H9 (cell line): ENCODE measurements at regions not wholly inside any gene's neighbourhood (a gene's known extent, or its start where the extent isn't known, plus 50 kb on each side); places are given as distances from the start of the nearest gene placed in this dataset.

Source experiments
- DNase-seq: peaks from one replicate; pipeline ENCODE4 v3.0.0-alpha.2; 2017
- H2AFZ ChIP-seq: one replicate; pipeline ENCODE4 v1.6.1; 2013; ENCODE audit warnings: mild to moderate bottlenecking, low read length, control low read depth, moderate library complexity
- H2AK5ac ChIP-seq: 2 replicates; pipeline ENCODE4 v1.6.1; 2013; ENCODE audit warnings: low read length, control low read depth, mixed read lengths; ENCODE audit not compliant: insufficient read length
- H2BK120ac ChIP-seq: one replicate; pipeline ENCODE4 v1.6.1; 2013; ENCODE audit warnings: low read depth, mild to moderate bottlenecking, low read length, control low read depth, inconsistent platforms; ENCODE audit not compliant: poor library complexity, severe bottlenecking
- H2BK12ac ChIP-seq: 2 replicates; pipeline ENCODE4 v1.6.1; 2013; ENCODE audit warnings: low read length, control low read depth, mixed read lengths, low read depth; ENCODE audit not compliant: insufficient read length
- H2BK15ac ChIP-seq: 2 replicates; pipeline ENCODE4 v1.6.1; 2013; ENCODE audit warnings: low read depth, low read length, control low read depth
- H2BK20ac ChIP-seq: one replicate; pipeline ENCODE4 v1.6.1; 2013; ENCODE audit warnings: low read depth, mild to moderate bottlenecking, low read length, control low read depth, inconsistent platforms; ENCODE audit not compliant: poor library complexity, severe bottlenecking
- H2BK5ac ChIP-seq: 2 replicates; pipeline ENCODE4 v1.6.1; 2013; ENCODE audit warnings: low read length, control low read depth, mixed read lengths; ENCODE audit not compliant: insufficient read length
- H3K14ac ChIP-seq: 2 replicates; pipeline ENCODE4 v1.6.1; 2013; ENCODE audit warnings: low read length, control low read depth; ENCODE audit not compliant: insufficient read depth
- H3K18ac ChIP-seq: 2 replicates; pipeline ENCODE4 v1.6.1; 2013; ENCODE audit warnings: low read depth, mild to moderate bottlenecking, mixed read lengths, low read length, control low read depth; ENCODE audit not compliant: insufficient read length
- H3K23ac ChIP-seq: 2 replicates; pipeline ENCODE4 v1.6.1; 2013; ENCODE audit warnings: low read length, control low read depth, mixed read lengths, low read depth; ENCODE audit not compliant: insufficient read length
- H3K23me2 ChIP-seq: 2 replicates; pipeline ENCODE4 v1.6.1; 2013; ENCODE audit warnings: low read depth, mild to moderate bottlenecking, mixed read lengths, low read length, control low read depth; ENCODE audit not compliant: insufficient read length, poor library complexity, severe bottlenecking
- H3K27ac ChIP-seq: 2 replicates; pipeline ENCODE4 v1.5.1; 2013; ENCODE audit warnings: low read length, control low read depth, mixed read lengths, low read depth; ENCODE audit not compliant: insufficient read length
- H3K27me3 ChIP-seq: 2 replicates; pipeline ENCODE4 v1.6.1; 2013; ENCODE audit warnings: low read length, control low read depth, inconsistent platforms; ENCODE audit not compliant: insufficient read depth
- H3K4ac ChIP-seq: 2 replicates; pipeline ENCODE4 v1.6.1; 2013; ENCODE audit warnings: low read depth, mild to moderate bottlenecking, control low read depth, inconsistent platforms, low read length, moderate library complexity
- H3K4me1 ChIP-seq: 2 replicates; pipeline ENCODE4 v1.6.1; 2013; ENCODE audit warnings: low read length, control low read depth, inconsistent platforms; ENCODE audit not compliant: insufficient read depth
- H3K4me2 ChIP-seq: 2 replicates; pipeline ENCODE4 v1.6.1; 2013; ENCODE audit warnings: low read length, control low read depth, mixed read lengths; ENCODE audit not compliant: insufficient read length, insufficient read depth
- H3K56ac ChIP-seq: 2 replicates; pipeline ENCODE4 v1.6.1; 2013; ENCODE audit warnings: low read depth, mild to moderate bottlenecking, mixed read lengths, low read length, control low read depth; ENCODE audit not compliant: insufficient read length
- H3K79me1 ChIP-seq: 2 replicates; pipeline ENCODE4 v1.6.1; 2013; ENCODE audit warnings: low read depth, mild to moderate bottlenecking, moderate library complexity, low read length, control low read depth, inconsistent platforms; ENCODE audit not compliant: insufficient read depth, poor library complexity, severe bottlenecking
- H3K79me2 ChIP-seq: 2 replicates; pipeline ENCODE4 v1.6.1; 2013; ENCODE audit warnings: low read length, control low read depth, inconsistent platforms; ENCODE audit not compliant: insufficient read depth
- H3K9ac ChIP-seq: 2 replicates; pipeline ENCODE4 v1.6.1; 2013; ENCODE audit warnings: low read length, control low read depth, mixed read lengths; ENCODE audit not compliant: insufficient read length; ENCODE audit errors: extremely low read depth
- H3K9me3 ChIP-seq: one replicate; pipeline ENCODE4 v1.6.1; 2013; ENCODE audit warnings: low read depth, low read length, inconsistent platforms; ENCODE audit not compliant: control insufficient read depth
- H3T11ph ChIP-seq: one replicate; pipeline ENCODE4 v1.6.1; 2013; ENCODE audit warnings: mild to moderate bottlenecking, low read length, control low read depth, inconsistent platforms
- H4K20me1 ChIP-seq: one replicate; pipeline ENCODE4 v1.6.1; 2013; ENCODE audit not compliant: control insufficient read depth, insufficient read length, insufficient read depth
- H4K5ac ChIP-seq: 2 replicates; pipeline ENCODE4 v1.6.1; 2013; ENCODE audit warnings: low read depth, mild to moderate bottlenecking, mixed read lengths, low read length, control low read depth; ENCODE audit not compliant: insufficient read length
- H4K8ac ChIP-seq: replicated peaks from 2 replicates; pipeline ENCODE4 v1.6.1; 2013; ENCODE audit warnings: low read length, control low read depth, mixed read lengths, low read depth; ENCODE audit not compliant: insufficient read length
- H4K91ac ChIP-seq: 2 replicates; pipeline ENCODE4 v1.6.1; 2013; ENCODE audit warnings: low read depth, mild to moderate bottlenecking, moderate library complexity, mixed read lengths, low read length, control low read depth; ENCODE audit not compliant: insufficient read length
- H3K27ac Mint-ChIP-seq, 3 experiments: 2 replicates in 2 of 3; 3 replicates in 1 of 3; pipeline ENCODE4 v1.8.0; 2020 to 2021; ENCODE audit warnings: mixed read lengths in 3 of 3, mild to moderate bottlenecking in 1 of 3, moderate library complexity in 1 of 3
- H3K27me3 Mint-ChIP-seq: 2 replicates; pipeline ENCODE4 v1.8.0; 2021; ENCODE audit warnings: low read depth, mild to moderate bottlenecking, moderate library complexity, mixed read lengths
- H3K36me3 Mint-ChIP-seq, 3 experiments: 2 replicates in 2 of 3; 3 replicates in 1 of 3; pipeline ENCODE4 v1.8.0; 2020 to 2021; ENCODE audit warnings: low read depth in 3 of 3, mixed read lengths in 3 of 3; ENCODE audit not compliant: insufficient read depth in 1 of 3
- H3K4me1 Mint-ChIP-seq, 2 experiments: 2 replicates each; pipeline ENCODE4 v1.8.0; 2020; ENCODE audit warnings: mixed read lengths in 2 of 2
- H3K4me3 Mint-ChIP-seq, 2 experiments: 2 replicates in 1 of 2; 3 replicates in 1 of 2; pipeline ENCODE4 v1.8.0; 2020 to 2021; ENCODE audit warnings: mild to moderate bottlenecking in 2 of 2, mixed read lengths in 2 of 2, moderate library complexity in 1 of 2
- H3K9me3 Mint-ChIP-seq, 2 experiments: 2 replicates in 1 of 2; 3 replicates in 1 of 2; pipeline ENCODE4 v1.8.0; 2020; ENCODE audit warnings: mild to moderate bottlenecking in 2 of 2, mixed read lengths in 2 of 2, moderate library complexity in 1 of 2
- CTCF ChIP-seq: fragments of 200-600 bp; sonication (generic); conservative IDR thresholded peaks from 3 replicates; pipeline ENCODE4 v1.8.0; 2021; ENCODE audit warnings: antibody characterized with exemption, mild to moderate bottlenecking
- WGBS: extraction: QIAGEN DNeasy Blood & Tissue Kit; methylation state at CpG from one replicate; pipeline ENCODE4 v1.1.7; 2013; ENCODE audit warnings: missing lambda C conversion rate, low lambda C conversion rate, mixed read lengths; ENCODE audit not compliant: insufficient read length; ENCODE audit errors: extremely low coverage; 5-methylcytosine and 5-hydroxymethylcytosine counted together

- no peaks in the 10 kb centered on the region for H3K4me1 ChIP-seq
- H4K91ac ChIP-seq = no peak overlapping the region
- no peaks in the 10 kb centered on the region for H3K23me2 ChIP-seq
- H3K23ac ChIP-seq = no peak overlapping the region
- H3K14ac ChIP-seq = no peak overlapping the region
- H2BK5ac ChIP-seq = no peak overlapping the region
- H3T11ph ChIP-seq = no peak overlapping the region
- no peak overlapping the region for H2BK12ac ChIP-seq
- H2BK20ac ChIP-seq = no peak overlapping the region
- Mint-ChIP-seq H3K4me3 (no peak overlapping the region; a peak in 1 of 5 replicates), H3K9me3 (peaks cover 8 to 14% of the 10 kb centered on the region in 2 experiments; a peak in 4 of 5 replicates), H3K27me3 (no peaks in the 10 kb centered on the region), H3K27ac (no peak overlapping the region), H3K4me1 (no peaks in the 10 kb centered on the region), H3K36me3 (peaks cover 0 to 9% (median 2%) of the 10 kb centered on the region in 3 experiments; a peak in 4 of 7 replicates)
- H4K20me1 ChIP-seq = no peaks in the 10 kb centered on the region
- H4K8ac ChIP-seq = no peak overlapping the region
- no peak overlapping the region for H3K56ac ChIP-seq
- no peak overlapping the region for H3K4ac ChIP-seq
- H2AFZ ChIP-seq = no peak overlapping the region
- H3K9ac ChIP-seq = no peak overlapping the region
- H3K27ac ChIP-seq = no peak overlapping the region
- WGBS = no CpG with 5 or more reads among the region's 22 CpGs
- H3K18ac ChIP-seq = no peak overlapping the region
- H2BK120ac ChIP-seq = no peak overlapping the region
- no peaks in the 10 kb centered on the region for H3K9me3 ChIP-seq
- no peak overlapping the region for H2BK15ac ChIP-seq
- no peaks in the 10 kb centered on the region for H3K79me2 ChIP-seq
- no peak for TF ChIP-seq CTCF
- no peaks in the 10 kb centered on the region for H3K79me1 ChIP-seq
- no peak overlapping the region for H3K4me2 ChIP-seq
- no peak overlapping the region for H2AK5ac ChIP-seq
- no peak overlapping the region for H4K5ac ChIP-seq
- DNase-seq = no peak
- H3K27me3 ChIP-seq = no peaks in the 10 kb centered on the region
Measured at GRCh38 chr18:78494204-78495085, 485.2 kb upstream of the SALL3 start.
